Panc1 (cell line): ENCODE measurements at regions not wholly inside any gene's neighbourhood (a gene's known extent, or its start where the extent isn't known, plus 50 kb on each side); places are given as distances from the start of the nearest gene placed in this dataset.

Source experiments
- ATAC-seq: fragments of 200-7000 bp; cut with Tn5 transposase; 2 replicates; pipeline ENCODE4 v1.9.1; 2020; ENCODE audit warnings: mild to moderate bottlenecking, moderate library complexity
- BruUV-seq: library from RNA; stranded (reverse); fragments of 400-500 nt; replicated peaks from 2 replicates; lab custom pipeline; 2021; lab: Mats Ljungman, UMichigan
- CTCF ChIA-PET: fragments of 300-600 bp; sonication (Branson Sonifier 250); formaldehyde crosslinking; loops from one replicate; lab custom pipeline; 2022; ENCODE audit warnings: antibody characterized with exemption; lab: Charles Lee
- POLR2A ChIA-PET: fragments of 300-600 bp; sonication (Branson Sonifier 250); formaldehyde crosslinking; loops from one replicate; lab custom pipeline; 2022; ENCODE audit warnings: antibody characterized with exemption; lab: Charles Lee
- DNase-seq: peaks from one replicate; pipeline ENCODE4 v3.0.0-alpha.2; 2010; ENCODE audit warnings: low read depth, low spot score
- H3K27ac ChIP-seq: 2 replicates; pipeline ENCODE4 v1.5.1; 2011; ENCODE audit warnings: mild to moderate bottlenecking, low read length, inconsistent platforms
- H3K27me3 ChIP-seq: fragments of 200-500 bp; sonication (Bioruptor generic); 2 replicates; pipeline ENCODE4 v1.6.0; 2014; ENCODE audit warnings: low read length, inconsistent platforms; ENCODE audit not compliant: control insufficient read depth, insufficient read depth
- H3K36me3 ChIP-seq: fragments of 200-500 bp; sonication (Bioruptor generic); 2 replicates; pipeline ENCODE4 v1.5.1; 2014; ENCODE audit warnings: inconsistent platforms, mild to moderate bottlenecking, low read length, moderate library complexity; ENCODE audit not compliant: control insufficient read depth, insufficient read depth
- H3K4me1 ChIP-seq: 2 replicates; pipeline ENCODE4 v1.5.1; 2011; ENCODE audit warnings: inconsistent platforms, mild to moderate bottlenecking, low read length, moderate library complexity; ENCODE audit not compliant: control insufficient read depth, insufficient read depth
- H3K4me3 ChIP-seq, 2 experiments: 2 replicates each; pipeline ENCODE4 v1.5.1; 2011 to 2012; ENCODE audit warnings: low read depth in 2 of 2, low read length in 2 of 2, mild to moderate bottlenecking in 2 of 2, inconsistent platforms in 1 of 2, moderate library complexity in 1 of 2
- H3K9me3 ChIP-seq: fragments of 200-500 bp; sonication (Bioruptor generic); 2 replicates; pipeline ENCODE4 v1.5.1; 2014; ENCODE audit warnings: low read depth, mild to moderate bottlenecking, inconsistent platforms, low read length, moderate library complexity; ENCODE audit not compliant: control insufficient read depth, insufficient read depth
- POLR2AphosphoS5 ChIP-seq: IDR thresholded peaks from 2 replicates; pipeline ENCODE4 v1.6.1; 2012; ENCODE audit warnings: mild to moderate bottlenecking, low read depth, low read length, moderate library complexity
- SIN3A ChIP-seq: IDR thresholded peaks from 2 replicates; pipeline ENCODE4 v1.6.1; 2012; ENCODE audit warnings: low read depth, mild to moderate bottlenecking, low read length, moderate library complexity, borderline replicate concordance; ENCODE audit not compliant: insufficient read depth
- TCF7L2 ChIP-seq: IDR thresholded peaks from 2 replicates; pipeline ENCODE4 v1.6.1; 2011; ENCODE audit warnings: mild to moderate bottlenecking, low read depth, low read length, inconsistent platforms
- in situ Hi-C: cut with HindIII; loops from 2 replicates; pipeline ENCODE4 v1.10.0; 2016; ENCODE audit warnings: low sequenced_read_pairs, low pct_unique_long_range_greater_than_20kb
- intact Hi-C: fragments of 100-400 bp; cut with micrococcal nuclease; formaldehyde crosslinking; loops from one replicate; pipeline ENCODE4 v1.10.0; 2022; ENCODE audit not compliant: unreplicated experiment
- TF ChIP-seq, protein P1 (sequence below), 2 experiments: IDR thresholded peaks; 2 replicates each; pipeline ENCODE4 v1.6.1; 2011 to 2012; ENCODE audit warnings: low read depth in 2 of 2, control low read depth in 1 of 2, low read length in 1 of 2, mild to moderate bottlenecking in 1 of 2, moderate library complexity in 1 of 2; ENCODE audit not compliant: insufficient read depth in 1 of 2
- TF ChIP-seq, protein P2 (sequence below): fragments of 450-650 bp; IDR thresholded peaks from 2 replicates; pipeline ENCODE4 v1.5.1; 2017; ENCODE audit warnings: mild to moderate bottlenecking

DNA sequence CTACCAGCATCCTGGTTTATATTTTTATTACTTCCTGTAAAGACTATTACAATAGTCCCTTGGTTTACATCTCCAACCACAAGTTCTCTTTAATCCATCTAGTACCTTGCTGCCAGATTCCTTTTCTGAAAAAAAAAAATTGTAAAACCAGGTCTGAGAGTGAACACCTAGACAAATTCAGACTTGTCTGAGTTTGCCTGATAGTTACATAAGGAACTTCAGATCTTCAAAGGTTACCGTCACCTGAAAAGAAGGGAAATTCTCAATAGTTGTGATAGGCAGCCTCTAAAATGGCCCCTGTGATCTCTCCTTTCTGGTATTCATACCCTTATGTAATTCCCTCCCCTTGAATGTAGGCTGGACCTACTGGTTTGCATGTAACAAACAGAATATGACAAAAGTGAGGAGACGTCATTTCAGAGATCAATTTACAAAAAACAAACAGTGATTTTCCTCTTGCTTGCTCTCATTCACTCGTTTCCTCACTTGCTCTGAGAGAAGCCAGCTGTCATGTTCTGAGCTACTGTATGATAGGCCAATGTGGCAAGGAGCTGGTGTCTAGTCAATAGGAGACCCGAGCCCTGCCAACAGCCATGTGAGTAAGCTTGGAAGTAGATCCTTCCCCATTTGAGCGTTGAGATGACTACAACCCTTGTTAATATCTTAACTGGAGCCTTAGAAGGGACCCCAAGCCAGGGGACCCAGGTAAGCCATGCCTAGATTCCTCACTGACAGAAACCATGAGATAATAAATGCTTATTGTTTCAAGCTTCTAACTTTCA lies 110.9 kb upstream of the LSM8 start:
- no TSS peak for BruUV-seq
- intact Hi-C loops = no loop called here
- no peak for ATAC-seq

DNA sequence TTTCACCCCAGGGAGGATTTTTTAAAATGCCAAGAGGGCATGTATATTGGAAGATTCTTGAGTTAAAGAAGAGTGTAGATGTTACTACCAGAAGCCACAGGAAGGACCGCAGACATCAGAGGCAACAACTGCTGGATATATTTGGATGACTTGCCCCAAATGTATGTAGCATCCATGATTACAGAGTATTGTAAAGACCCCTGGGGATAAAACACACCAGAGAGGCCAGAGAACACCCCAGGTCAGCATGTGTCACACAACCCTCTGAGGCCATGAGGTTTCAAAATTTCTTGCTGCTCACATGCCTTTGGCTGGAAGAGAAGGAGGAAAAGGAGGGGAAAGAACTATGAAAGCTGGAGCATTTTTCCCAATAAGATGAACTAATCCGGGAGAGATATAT lies 108.0 kb upstream of the LSM8 start:
- TF ChIP-seq SIN3A (no peak), TCF7L2 (no peak), POLR2AphosphoS5 (no peak)
- TF ChIP-seq, protein P1, sequence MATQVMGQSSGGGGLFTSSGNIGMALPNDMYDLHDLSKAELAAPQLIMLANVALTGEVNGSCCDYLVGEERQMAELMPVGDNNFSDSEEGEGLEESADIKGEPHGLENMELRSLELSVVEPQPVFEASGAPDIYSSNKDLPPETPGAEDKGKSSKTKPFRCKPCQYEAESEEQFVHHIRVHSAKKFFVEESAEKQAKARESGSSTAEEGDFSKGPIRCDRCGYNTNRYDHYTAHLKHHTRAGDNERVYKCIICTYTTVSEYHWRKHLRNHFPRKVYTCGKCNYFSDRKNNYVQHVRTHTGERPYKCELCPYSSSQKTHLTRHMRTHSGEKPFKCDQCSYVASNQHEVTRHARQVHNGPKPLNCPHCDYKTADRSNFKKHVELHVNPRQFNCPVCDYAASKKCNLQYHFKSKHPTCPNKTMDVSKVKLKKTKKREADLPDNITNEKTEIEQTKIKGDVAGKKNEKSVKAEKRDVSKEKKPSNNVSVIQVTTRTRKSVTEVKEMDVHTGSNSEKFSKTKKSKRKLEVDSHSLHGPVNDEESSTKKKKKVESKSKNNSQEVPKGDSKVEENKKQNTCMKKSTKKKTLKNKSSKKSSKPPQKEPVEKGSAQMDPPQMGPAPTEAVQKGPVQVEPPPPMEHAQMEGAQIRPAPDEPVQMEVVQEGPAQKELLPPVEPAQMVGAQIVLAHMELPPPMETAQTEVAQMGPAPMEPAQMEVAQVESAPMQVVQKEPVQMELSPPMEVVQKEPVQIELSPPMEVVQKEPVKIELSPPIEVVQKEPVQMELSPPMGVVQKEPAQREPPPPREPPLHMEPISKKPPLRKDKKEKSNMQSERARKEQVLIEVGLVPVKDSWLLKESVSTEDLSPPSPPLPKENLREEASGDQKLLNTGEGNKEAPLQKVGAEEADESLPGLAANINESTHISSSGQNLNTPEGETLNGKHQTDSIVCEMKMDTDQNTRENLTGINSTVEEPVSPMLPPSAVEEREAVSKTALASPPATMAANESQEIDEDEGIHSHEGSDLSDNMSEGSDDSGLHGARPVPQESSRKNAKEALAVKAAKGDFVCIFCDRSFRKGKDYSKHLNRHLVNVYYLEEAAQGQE (IDR thresholded peaks at IDR 0.05; ENCODE audit: insufficient read depth in 1 of 2, low read depth in 2 of 2, low read length in 1 of 2) = no peak
- TF ChIP-seq, protein P2, sequence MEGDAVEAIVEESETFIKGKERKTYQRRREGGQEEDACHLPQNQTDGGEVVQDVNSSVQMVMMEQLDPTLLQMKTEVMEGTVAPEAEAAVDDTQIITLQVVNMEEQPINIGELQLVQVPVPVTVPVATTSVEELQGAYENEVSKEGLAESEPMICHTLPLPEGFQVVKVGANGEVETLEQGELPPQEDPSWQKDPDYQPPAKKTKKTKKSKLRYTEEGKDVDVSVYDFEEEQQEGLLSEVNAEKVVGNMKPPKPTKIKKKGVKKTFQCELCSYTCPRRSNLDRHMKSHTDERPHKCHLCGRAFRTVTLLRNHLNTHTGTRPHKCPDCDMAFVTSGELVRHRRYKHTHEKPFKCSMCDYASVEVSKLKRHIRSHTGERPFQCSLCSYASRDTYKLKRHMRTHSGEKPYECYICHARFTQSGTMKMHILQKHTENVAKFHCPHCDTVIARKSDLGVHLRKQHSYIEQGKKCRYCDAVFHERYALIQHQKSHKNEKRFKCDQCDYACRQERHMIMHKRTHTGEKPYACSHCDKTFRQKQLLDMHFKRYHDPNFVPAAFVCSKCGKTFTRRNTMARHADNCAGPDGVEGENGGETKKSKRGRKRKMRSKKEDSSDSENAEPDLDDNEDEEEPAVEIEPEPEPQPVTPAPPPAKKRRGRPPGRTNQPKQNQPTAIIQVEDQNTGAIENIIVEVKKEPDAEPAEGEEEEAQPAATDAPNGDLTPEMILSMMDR = no peak
- Histone ChIP-seq H3K27ac (no peak overlapping the region), H3K4me1 (no peaks in the 10 kb centered on the region), H3K36me3 (no peaks in the 10 kb centered on the region), H3K4me3 (no peak overlapping the region), H3K27me3 (no peaks in the 10 kb centered on the region), H3K9me3 (no peaks in the 10 kb centered on the region)
- CTCF ChIA-PET = no interaction called here
- intact Hi-C loops = no loop called here
- DNase-seq (no peak), ATAC-seq (no peak)
- POLR2A ChIA-PET = no interaction called here
- BruUV-seq = no TSS peak
- in situ Hi-C loops = no loop called here

More for the DNA sequence above, 110.9 kb upstream of the LSM8 start:
- POLR2A ChIA-PET = no interaction called here
- TF ChIP-seq, protein P1 (IDR thresholded peaks at IDR 0.05; ENCODE audit: insufficient read depth in 1 of 2, low read depth in 2 of 2, low read length in 1 of 2) = no peak
- TF ChIP-seq, protein P2 = no peak
- TF ChIP-seq POLR2AphosphoS5 (no peak), SIN3A (no peak), TCF7L2 (no peak)
- Histone ChIP-seq H3K4me3 (no peak overlapping the region), H3K36me3 (no peaks in the 10 kb centered on the region), H3K4me1 (no peaks in the 10 kb centered on the region), H3K9me3 (no peaks in the 10 kb centered on the region), H3K27ac (no peak overlapping the region), H3K27me3 (no peaks in the 10 kb centered on the region)
- DNase-seq = no peak
- CTCF ChIA-PET = no interaction called here
- in situ Hi-C loops = no loop called here
